ENCODE measurements at regions not wholly inside any gene's neighbourhood (a gene's known extent, or its start where the extent isn't known, plus 50 kb on each side); places are given as distances from the start of the nearest gene placed in this dataset.

DNA sequence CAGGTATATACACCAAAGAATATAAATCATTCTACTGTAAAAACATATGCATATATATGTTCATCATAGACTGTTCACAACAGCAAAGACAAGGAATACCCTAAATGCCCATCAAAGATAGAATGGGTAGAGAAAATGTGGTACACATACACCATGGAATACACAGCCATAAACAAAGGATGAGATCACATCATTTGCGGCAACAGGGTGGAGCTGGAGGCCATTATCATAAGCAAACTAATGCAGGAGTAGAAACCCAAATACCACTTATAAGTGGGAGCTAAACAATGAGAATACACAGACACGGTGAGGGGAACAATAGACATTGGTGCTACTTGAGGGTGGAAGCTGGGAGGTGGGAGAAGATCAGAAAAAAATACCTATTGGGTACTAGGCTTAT, 117.6 kb downstream of the COX7C start:
- no peak for TF ChIP-seq CTCF (IDR thresholded peaks at IDR 0.05)
- H3K36me3 ChIP-seq, result no peaks in the 10 kb centered on the region
- no peak overlapping the region for H3K27ac ChIP-seq
- H3K9me3 ChIP-seq, result no peaks in the 10 kb centered on the region
- intact Hi-C loops (cut with DNase I), result no loop called here
- H3K27me3 ChIP-seq, result no peaks in the 10 kb centered on the region
- no peak overlapping the region for H3K4me3 ChIP-seq
- no peaks in the 10 kb centered on the region for H3K4me1 ChIP-seq
- DNase-seq, result no peak
- no peak overlapping the region for H3K9ac ChIP-seq (ENCODE audit: low read depth in 2 of 2, low read length in 2 of 2)

- DNase-seq, result no peak
- Histone ChIP-seq H3K9me3 (no peaks in the 10 kb centered on the region), H3K4me1 (no peaks in the 10 kb centered on the region), H3K4me3 (no peak overlapping the region), H3K27me3 (no peaks in the 10 kb centered on the region), H3K27ac (no peak overlapping the region), H3K36me3 (no peaks in the 10 kb centered on the region), H3K9ac (ENCODE audit: low read depth in 2 of 2, low read length in 2 of 2) (no peak overlapping the region)
- no peak for TF ChIP-seq CTCF (IDR thresholded peaks at IDR 0.05)
- intact Hi-C loops (cut with DNase I), result no loop called here
Measured at GRCh38 chr5:86737579-86737978, 119.8 kb downstream of the COX7C start.

GRCh38 chr5:86748538-86749105, 130.9 kb downstream of the COX7C start:
- no peaks in the 10 kb centered on the region for H3K27me3 ChIP-seq
- no peaks in the 10 kb centered on the region for H3K9me3 ChIP-seq
- H3K36me3 ChIP-seq, result no peaks in the 10 kb centered on the region
- no peak for DNase-seq
- H3K4me1 ChIP-seq, result no peaks in the 10 kb centered on the region
- no peak overlapping the region for H3K9ac ChIP-seq (ENCODE audit: low read depth in 2 of 2, low read length in 2 of 2)
- no peak overlapping the region for H3K27ac ChIP-seq
- intact Hi-C loops (cut with DNase I), result no loop called here
- no peak for TF ChIP-seq CTCF (IDR thresholded peaks at IDR 0.05)
- no peak overlapping the region for H3K4me3 ChIP-seq

DNA sequence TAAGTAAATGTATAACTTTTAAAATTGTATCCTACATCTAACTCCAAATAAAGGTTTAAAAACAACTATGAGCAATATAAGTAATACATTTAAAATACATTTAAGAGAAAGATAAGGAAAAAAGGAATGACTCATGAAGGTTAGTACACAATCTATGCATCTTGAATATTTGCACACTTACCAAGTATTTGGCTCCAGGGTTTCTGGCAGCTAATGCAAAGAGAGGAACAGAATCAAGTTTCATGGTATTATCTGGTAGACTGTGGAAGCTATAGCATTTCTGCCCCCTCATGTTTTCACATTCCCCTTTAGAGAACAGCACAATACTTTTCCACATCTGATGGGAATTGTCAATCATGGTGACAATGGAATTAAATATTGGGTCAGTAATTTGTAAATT, 132.1 kb downstream of the COX7C start:
- no peak overlapping the region for H3K27ac ChIP-seq
- H3K4me3 ChIP-seq, result no peak overlapping the region
- TF ChIP-seq CTCF (IDR thresholded peaks at IDR 0.05), result no peak
- no peaks in the 10 kb centered on the region for H3K36me3 ChIP-seq
- no peak overlapping the region for H3K9ac ChIP-seq (ENCODE audit: low read depth in 2 of 2, low read length in 2 of 2)
- H3K9me3 ChIP-seq, result no peaks in the 10 kb centered on the region
- no peaks in the 10 kb centered on the region for H3K27me3 ChIP-seq
- intact Hi-C loops (cut with DNase I), result no loop called here
- no peaks in the 10 kb centered on the region for H3K4me1 ChIP-seq
- DNase-seq, result no peak

DNA sequence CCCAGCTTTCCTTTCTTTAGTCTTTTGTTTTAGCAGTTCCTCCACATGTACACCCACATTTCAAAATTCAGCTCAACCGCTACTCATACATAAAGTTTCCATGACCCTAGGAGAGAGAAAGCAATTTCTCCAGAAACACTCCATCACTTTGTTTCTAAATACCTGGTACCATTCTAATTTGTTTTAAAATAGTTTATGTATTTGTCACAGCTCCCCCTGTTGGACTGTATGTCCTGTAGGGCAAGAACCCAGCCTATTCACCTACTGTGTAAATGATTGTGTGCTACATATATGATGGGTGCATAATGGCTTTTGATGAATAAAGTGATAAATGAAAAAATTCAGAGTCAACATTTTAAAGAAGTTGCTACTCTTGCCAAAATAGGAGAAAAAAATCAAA, 139.1 kb downstream of the COX7C start:
- Histone ChIP-seq H3K4me3 (no peak overlapping the region), H3K27me3 (no peaks in the 10 kb centered on the region), H3K9ac (ENCODE audit: low read depth in 2 of 2, low read length in 2 of 2) (no peak overlapping the region), H3K9me3 (no peaks in the 10 kb centered on the region), H3K27ac (no peak overlapping the region), H3K4me1 (no peaks in the 10 kb centered on the region), H3K36me3 (no peaks in the 10 kb centered on the region)
- no peak for TF ChIP-seq CTCF (IDR thresholded peaks at IDR 0.05)
- intact Hi-C loops (cut with DNase I), result no loop called here
- DNase-seq, result no peak
